ENCODE measurements at regions not wholly inside any gene's neighbourhood (a gene's known extent, or its start where the extent isn't known, plus 50 kb on each side); places are given as distances from the start of the nearest gene placed in this dataset.
"Not testable (repeated sequence)": the region's sequence is repeated elsewhere in the genome, so short reads cannot be mapped to it uniquely, and the experiment has no call there.

- no peak for TF ChIP-seq CTCF (conservative IDR thresholded peaks at IDR 0.05)
- Mint-ChIP-seq H3K27ac (ENCODE audit: unreplicated experiment) (no peak overlapping the region), H3K9me3 (peaks cover 5% of the 10 kb centered on the region), H3K36me3 (ENCODE audit: low read depth) (no peaks in the 10 kb centered on the region), H3K27me3 (ENCODE audit: low read depth) (peaks cover 10% of the 10 kb centered on the region), H3K4me1 (no peaks in the 10 kb centered on the region), H3K4me3 (no peak overlapping the region)
- DNase-seq (ENCODE audit: low read depth, low spot score) = no peak
Observed at GRCh38 chr14:25350021-25350420, 300.1 kb upstream of the STXBP6 start.

- Mint-ChIP-seq H3K4me3 (no peak overlapping the region), H3K27me3 (ENCODE audit: low read depth) (peaks cover 12% of the 10 kb centered on the region), H3K9me3 (peaks cover 8% of the 10 kb centered on the region), H3K27ac (ENCODE audit: unreplicated experiment) (no peak overlapping the region), H3K36me3 (ENCODE audit: low read depth) (no peaks in the 10 kb centered on the region), H3K4me1 (no peaks in the 10 kb centered on the region)
- TF ChIP-seq CTCF (conservative IDR thresholded peaks at IDR 0.05) = no peak
- no peak for DNase-seq (ENCODE audit: low read depth, low spot score)
Observed at GRCh38 chr14:25349269-25349668, 299.3 kb upstream of the STXBP6 start.

GRCh38 chr14:25340882-25341281, 290.9 kb upstream of the STXBP6 start:
- no peaks in the 10 kb centered on the region for H3K4me1 Mint-ChIP-seq
- DNase-seq (ENCODE audit: low read depth, low spot score) = no peak
- H3K27me3 Mint-ChIP-seq (ENCODE audit: low read depth) = peaks cover 11% of the 10 kb centered on the region
- no peak for TF ChIP-seq CTCF (conservative IDR thresholded peaks at IDR 0.05)
- H3K27ac Mint-ChIP-seq (ENCODE audit: unreplicated experiment) = no peak overlapping the region
- no peaks in the 10 kb centered on the region for H3K36me3 Mint-ChIP-seq (ENCODE audit: low read depth)
- H3K9me3 Mint-ChIP-seq = peaks cover 17% of the 10 kb centered on the region
- H3K4me3 Mint-ChIP-seq = no peak overlapping the region

GRCh38 chr14:25322784-25323183, 272.8 kb upstream of the STXBP6 start:
- H3K36me3 Mint-ChIP-seq (ENCODE audit: low read depth) = no peaks in the 10 kb centered on the region
- no peak for DNase-seq (ENCODE audit: low read depth, low spot score)
- no peaks in the 10 kb centered on the region for H3K9me3 Mint-ChIP-seq
- no peak overlapping the region for H3K27ac Mint-ChIP-seq (ENCODE audit: unreplicated experiment)
- H3K27me3 Mint-ChIP-seq (ENCODE audit: low read depth) = no peaks in the 10 kb centered on the region
- no peaks in the 10 kb centered on the region for H3K4me1 Mint-ChIP-seq
- TF ChIP-seq CTCF (conservative IDR thresholded peaks at IDR 0.05) = no peak
- no peak overlapping the region for H3K4me3 Mint-ChIP-seq

- H3K27ac Mint-ChIP-seq (ENCODE audit: unreplicated experiment); H3K36me3 Mint-ChIP-seq (ENCODE audit: low read depth); DNase-seq (ENCODE audit: low read depth, low spot score); H3K4me1 Mint-ChIP-seq; H3K27me3 Mint-ChIP-seq (ENCODE audit: low read depth); H3K9me3 Mint-ChIP-seq; H3K4me3 Mint-ChIP-seq: not testable (repeated sequence)
Observed at GRCh38 chr14:25316007-25316406, 266.1 kb upstream of the STXBP6 start.

GRCh38 chr14:25308244-25308643, 258.3 kb upstream of the STXBP6 start:
- no peaks in the 10 kb centered on the region for H3K36me3 Mint-ChIP-seq (ENCODE audit: low read depth)
- peaks cover 2% of the 10 kb centered on the region for H3K27me3 Mint-ChIP-seq (ENCODE audit: low read depth)
- DNase-seq (ENCODE audit: low read depth, low spot score) = no peak

More at GRCh38 chr14:25308244-25308643, 258.3 kb upstream of the STXBP6 start:
- H3K4me1 Mint-ChIP-seq = no peaks in the 10 kb centered on the region
- H3K27ac Mint-ChIP-seq (ENCODE audit: unreplicated experiment) = no peak overlapping the region
- TF ChIP-seq CTCF (conservative IDR thresholded peaks at IDR 0.05) = no peak
- H3K9me3 Mint-ChIP-seq = peaks cover 18% of the 10 kb centered on the region
- no peak overlapping the region for H3K4me3 Mint-ChIP-seq

Data from neural crest cell (in vitro differentiated cells).